ENCODE measurements at regions not wholly inside any gene's neighbourhood (a gene's known extent, or its start where the extent isn't known, plus 50 kb on each side); places are given as distances from the start of the nearest gene placed in this dataset.

- TF ChIP-seq, protein P1, sequence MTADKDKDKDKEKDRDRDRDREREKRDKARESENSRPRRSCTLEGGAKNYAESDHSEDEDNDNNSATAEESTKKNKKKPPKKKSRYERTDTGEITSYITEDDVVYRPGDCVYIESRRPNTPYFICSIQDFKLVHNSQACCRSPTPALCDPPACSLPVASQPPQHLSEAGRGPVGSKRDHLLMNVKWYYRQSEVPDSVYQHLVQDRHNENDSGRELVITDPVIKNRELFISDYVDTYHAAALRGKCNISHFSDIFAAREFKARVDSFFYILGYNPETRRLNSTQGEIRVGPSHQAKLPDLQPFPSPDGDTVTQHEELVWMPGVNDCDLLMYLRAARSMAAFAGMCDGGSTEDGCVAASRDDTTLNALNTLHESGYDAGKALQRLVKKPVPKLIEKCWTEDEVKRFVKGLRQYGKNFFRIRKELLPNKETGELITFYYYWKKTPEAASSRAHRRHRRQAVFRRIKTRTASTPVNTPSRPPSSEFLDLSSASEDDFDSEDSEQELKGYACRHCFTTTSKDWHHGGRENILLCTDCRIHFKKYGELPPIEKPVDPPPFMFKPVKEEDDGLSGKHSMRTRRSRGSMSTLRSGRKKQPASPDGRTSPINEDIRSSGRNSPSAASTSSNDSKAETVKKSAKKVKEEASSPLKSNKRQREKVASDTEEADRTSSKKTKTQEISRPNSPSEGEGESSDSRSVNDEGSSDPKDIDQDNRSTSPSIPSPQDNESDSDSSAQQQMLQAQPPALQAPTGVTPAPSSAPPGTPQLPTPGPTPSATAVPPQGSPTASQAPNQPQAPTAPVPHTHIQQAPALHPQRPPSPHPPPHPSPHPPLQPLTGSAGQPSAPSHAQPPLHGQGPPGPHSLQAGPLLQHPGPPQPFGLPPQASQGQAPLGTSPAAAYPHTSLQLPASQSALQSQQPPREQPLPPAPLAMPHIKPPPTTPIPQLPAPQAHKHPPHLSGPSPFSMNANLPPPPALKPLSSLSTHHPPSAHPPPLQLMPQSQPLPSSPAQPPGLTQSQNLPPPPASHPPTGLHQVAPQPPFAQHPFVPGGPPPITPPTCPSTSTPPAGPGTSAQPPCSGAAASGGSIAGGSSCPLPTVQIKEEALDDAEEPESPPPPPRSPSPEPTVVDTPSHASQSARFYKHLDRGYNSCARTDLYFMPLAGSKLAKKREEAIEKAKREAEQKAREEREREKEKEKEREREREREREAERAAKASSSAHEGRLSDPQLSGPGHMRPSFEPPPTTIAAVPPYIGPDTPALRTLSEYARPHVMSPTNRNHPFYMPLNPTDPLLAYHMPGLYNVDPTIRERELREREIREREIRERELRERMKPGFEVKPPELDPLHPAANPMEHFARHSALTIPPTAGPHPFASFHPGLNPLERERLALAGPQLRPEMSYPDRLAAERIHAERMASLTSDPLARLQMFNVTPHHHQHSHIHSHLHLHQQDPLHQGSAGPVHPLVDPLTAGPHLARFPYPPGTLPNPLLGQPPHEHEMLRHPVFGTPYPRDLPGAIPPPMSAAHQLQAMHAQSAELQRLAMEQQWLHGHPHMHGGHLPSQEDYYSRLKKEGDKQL (CRISPR knock-in tag; IDR thresholded peaks at IDR 0.05; ENCODE audit: borderline replicate concordance), result no peak
- TF ChIP-seq ILK (tag; IDR thresholded peaks at IDR 0.05; ENCODE audit: borderline replicate concordance, low read depth) (no peak), ZNF318 (IDR thresholded peaks at IDR 0.05; ENCODE audit: borderline replicate concordance in 1 of 2, low read depth in 1 of 2) (no peak), KDM2B (CRISPR knock-in tag; IDR thresholded peaks at IDR 0.05) (no peak), ZKSCAN8 (CRISPR knock-in tag; IDR thresholded peaks at IDR 0.05) (no peak), GATAD2A (IDR thresholded peaks at IDR 0.05) (no peak)
Observed at GRCh38 chr6:47117314-47117713, 75.2 kb upstream of the ADGRF1 start (continued).
